GM12801 (cell line): ENCODE measurements at regions not wholly inside any gene's neighbourhood (a gene's known extent, or its start where the extent isn't known, plus 50 kb on each side); places are given as distances from the start of the nearest gene placed in this dataset.

Source experiments
- CTCF ChIP-seq: IDR thresholded peaks from one replicate; pipeline ENCODE4 v1.5.1; 2011; ENCODE audit warnings: control low read depth; ENCODE audit not compliant: insufficient read length; ENCODE audit errors: extremely low read depth

GRCh38 chr9:126017758-126018157 is 270.6 kb downstream of the PBX3 start:
- no peak for TF ChIP-seq CTCF

GRCh38 chr9:126020836-126021235 is 273.7 kb downstream of the PBX3 start:
- no peak for TF ChIP-seq CTCF

- no peak for TF ChIP-seq CTCF
These were observed 276.8 kb downstream of the PBX3 start for GRCh38 chr9:126023962-126024361.

- no peak for TF ChIP-seq CTCF
These were observed 277.5 kb downstream of the PBX3 start for GRCh38 chr9:126024581-126025230.

GRCh38 chr9:126025991-126026390 is 278.8 kb downstream of the PBX3 start:
- no peak for TF ChIP-seq CTCF

- no peak for TF ChIP-seq CTCF
These were observed 280.4 kb downstream of the PBX3 start for GRCh38 chr9:126027566-126027965.

GRCh38 chr9:126028746-126029145 is 281.6 kb downstream of the PBX3 start:
- TF ChIP-seq CTCF, result no peak
